OCI-LY7 (cell line): ENCODE measurements at regions not wholly inside any gene's neighbourhood (a gene's known extent, or its start where the extent isn't known, plus 50 kb on each side); places are given as distances from the start of the nearest gene placed in this dataset.

Source experiments
- CTCF ChIP-seq: fragments of 200-600 bp; sonication (generic); conservative IDR thresholded peaks from 2 replicates; pipeline ENCODE4 v1.5.1; 2014; ENCODE audit warnings: mild to moderate bottlenecking, antibody characterized with exemption, low read length, moderate library complexity, mixed read lengths
- EZH2phosphoT487 ChIP-seq: fragments of 200-600 bp; sonication (generic); IDR thresholded peaks from 2 replicates; pipeline ENCODE4 v1.6.1; 2018; ENCODE audit warnings: low read depth, borderline replicate concordance, mild to moderate bottlenecking, mixed run types, antibody characterized with exemption, low read length, moderate library complexity, mixed read lengths

GRCh38 chr11:28476864-28477263 lies 368.7 kb downstream of the METTL15 start:
- TF ChIP-seq CTCF (no peak), EZH2phosphoT487 (no peak)
